HG03135 (cell line): ENCODE measurements at regions not wholly inside any gene's neighbourhood (a gene's known extent, or its start where the extent isn't known, plus 50 kb on each side); places are given as distances from the start of the nearest gene placed in this dataset.

Experiments
- ATAC-seq: cut with Tn5 transposase; IDR thresholded peaks from one replicate; pipeline ENCODE4 v1.9.1; 2021; ENCODE audit warnings: mild to moderate bottlenecking, moderate library complexity; ENCODE audit not compliant: unreplicated experiment

GRCh38 chr16:52056259-52056658 is 490.7 kb downstream of the TOX3 start:
- no peak for ATAC-seq

GRCh38 chr16:52055381-52055780 is 491.6 kb downstream of the TOX3 start:
- ATAC-seq = no peak

DNA sequence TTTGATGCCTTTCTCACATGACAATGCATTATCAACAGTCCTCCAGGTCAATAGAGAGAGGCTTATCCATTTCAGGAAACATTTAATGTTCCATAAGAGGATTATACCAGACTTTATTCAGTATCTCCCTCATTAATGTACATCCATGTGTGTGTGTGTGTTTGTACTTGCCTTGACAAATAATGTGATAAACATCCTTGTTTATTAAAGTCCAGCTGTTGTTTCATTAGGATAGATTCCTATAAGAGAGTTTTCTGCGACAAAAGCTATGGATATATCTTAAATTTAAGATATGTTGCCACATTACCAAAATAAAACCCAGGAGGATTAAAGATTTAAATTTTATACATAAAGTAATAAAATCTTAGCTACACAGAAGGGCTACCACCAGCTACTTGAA is 492.6 kb downstream of the TOX3 start:
- ATAC-seq = no peak

DNA sequence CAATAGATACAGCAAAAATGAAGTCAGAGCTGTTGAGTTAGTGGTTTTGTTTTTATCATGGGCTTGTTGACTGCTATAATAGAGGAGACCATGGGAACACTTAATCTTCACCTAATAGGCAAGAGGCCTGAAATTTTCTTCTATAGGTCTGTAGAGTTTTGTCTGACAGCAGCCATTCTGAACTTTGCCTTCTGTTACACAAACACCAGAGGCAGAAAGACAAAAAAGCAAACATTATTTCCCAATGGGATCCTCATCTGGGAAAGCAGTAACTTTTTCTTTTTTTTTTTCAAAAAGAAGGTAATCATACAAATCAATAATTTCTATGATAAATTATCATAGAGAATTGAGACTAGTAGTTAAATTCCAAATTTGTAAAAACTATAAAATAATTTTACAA is 494.1 kb downstream of the TOX3 start:
- ATAC-seq = no peak

DNA sequence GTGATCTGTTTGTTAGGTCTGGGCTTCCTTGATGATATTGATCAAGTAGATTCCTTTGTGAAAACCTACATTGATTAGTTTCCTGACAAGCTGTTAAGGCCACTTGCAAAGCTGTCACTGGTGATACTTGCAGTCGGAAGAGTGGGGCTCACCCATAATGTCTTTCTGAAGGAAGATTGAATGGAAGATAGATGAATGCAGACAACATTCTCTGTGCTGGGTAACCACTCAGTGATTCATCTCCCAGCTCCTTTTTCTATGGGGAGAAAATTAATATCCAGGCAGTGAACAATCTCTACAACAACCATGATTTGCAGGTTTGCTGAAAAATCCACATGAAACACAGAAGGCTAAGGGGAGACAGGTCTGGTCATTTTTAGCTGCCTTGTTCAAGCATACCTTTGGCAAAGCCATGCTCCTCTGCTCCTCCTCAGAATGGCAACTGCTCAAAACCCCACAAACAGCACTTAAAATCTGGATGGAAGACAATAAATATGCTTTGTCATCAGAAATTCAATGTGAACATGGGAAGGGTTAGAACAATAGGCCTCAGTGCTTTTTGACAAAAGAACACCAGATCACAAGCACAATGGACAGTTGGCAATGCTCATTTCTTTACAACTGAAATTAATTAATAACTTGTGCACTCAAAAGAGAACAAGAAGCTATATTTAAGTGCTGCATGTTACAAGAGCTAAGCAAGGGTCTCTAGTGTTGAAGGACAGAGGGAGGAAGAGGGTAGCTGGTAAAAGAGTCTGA is 495.4 kb downstream of the TOX3 start:
- ATAC-seq = no peak

DNA sequence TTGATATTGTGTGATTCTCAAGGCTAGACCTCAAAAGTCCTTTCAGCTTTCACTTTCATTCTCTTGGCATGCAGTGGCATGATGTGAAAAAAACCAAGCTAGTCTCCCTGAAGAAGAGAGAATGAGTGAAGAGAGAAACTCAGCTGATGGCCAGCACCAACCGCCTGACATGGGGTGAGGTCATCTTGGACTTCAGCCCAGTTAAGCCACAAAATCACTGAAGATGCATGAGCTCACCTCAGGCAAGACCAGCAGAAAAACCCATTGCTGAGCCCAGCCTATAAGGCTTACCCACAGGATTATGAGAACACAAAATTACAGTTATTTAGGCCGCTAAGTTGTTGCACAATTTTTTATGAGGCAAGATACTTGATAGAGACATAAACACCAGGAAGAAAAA is 496.5 kb downstream of the TOX3 start:
- no peak for ATAC-seq

- no peak for ATAC-seq
Observed at GRCh38 chr16:52035436-52035835, 511.5 kb downstream of the TOX3 start.

DNA sequence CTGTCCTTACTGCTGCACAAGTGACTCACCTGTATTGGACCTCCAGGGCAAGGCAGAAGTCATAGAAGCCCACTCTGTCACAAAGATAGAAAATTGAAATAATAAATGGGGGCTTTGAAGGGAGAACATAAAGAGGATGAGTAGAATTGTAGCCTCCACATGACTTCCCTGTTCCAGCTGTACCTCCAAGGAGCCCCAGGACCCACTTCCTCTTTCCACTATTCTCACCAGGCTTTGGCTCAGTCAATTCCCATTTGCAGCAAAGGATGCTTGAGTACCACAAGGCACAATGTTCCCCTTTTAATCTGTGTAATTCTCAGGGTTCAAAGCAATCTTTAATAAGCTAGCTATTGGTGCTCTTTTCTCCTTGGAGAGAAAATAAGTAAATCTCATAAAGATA is 512.1 kb downstream of the TOX3 start:
- no peak for ATAC-seq

GRCh38 chr16:52033992-52034391 is 513.0 kb downstream of the TOX3 start:
- no peak for ATAC-seq

DNA sequence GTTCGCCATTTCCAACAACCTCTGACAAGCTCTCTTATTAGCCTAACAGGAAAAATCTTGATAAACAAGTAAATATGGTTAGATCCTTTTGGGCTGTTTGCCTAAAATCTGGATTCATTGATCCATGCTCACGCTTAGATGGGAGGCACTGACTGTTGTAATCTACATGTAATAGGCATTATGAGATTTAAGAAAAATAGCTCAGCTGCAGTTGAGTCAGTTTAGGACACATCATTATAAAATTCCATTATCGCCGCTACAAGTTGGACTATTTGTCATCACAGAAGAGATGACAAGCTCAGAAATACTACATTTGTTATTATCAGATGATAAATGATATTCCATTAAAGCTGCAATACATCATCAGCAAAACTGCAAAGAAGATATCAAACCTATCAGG is 524.0 kb downstream of the TOX3 start:
- no peak for ATAC-seq

DNA sequence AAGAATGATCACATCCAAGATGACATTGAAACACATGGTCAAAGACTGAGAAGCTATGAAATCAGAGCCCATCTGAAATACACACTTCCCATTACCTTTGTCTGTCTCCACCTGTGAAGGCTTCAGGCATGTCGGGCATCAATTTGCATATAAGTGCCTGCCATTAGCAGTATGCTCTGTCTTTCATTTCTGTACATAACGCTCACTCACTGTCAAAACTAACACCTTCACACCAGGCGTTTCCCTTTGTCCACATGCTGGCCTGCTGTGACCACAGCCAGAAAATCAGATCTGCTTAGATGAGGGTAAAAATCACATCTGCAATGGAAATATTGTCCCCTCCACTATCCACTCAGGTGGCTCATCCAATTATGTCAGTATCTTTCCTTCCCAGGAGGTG is 524.8 kb downstream of the TOX3 start:
- ATAC-seq = no peak

DNA sequence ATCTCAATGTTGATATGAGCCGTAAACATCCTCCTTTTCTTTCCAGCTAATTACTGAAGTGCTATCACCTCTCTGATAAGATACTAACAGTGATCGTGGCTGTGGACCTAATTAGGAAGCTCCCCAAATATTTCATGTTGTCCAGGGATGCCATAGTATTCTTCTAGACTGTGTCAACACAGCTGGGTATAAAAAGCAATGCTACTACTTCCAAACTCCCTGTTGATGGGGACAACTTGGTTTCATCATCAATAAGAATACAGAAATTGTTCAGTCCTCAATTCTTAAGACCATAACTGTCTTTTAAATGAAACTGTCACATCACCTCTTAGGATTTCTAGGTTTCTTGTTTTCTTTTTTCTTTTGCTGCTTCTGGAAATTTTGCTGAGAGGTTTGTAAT is 530.6 kb downstream of the TOX3 start:
- ATAC-seq = no peak

DNA sequence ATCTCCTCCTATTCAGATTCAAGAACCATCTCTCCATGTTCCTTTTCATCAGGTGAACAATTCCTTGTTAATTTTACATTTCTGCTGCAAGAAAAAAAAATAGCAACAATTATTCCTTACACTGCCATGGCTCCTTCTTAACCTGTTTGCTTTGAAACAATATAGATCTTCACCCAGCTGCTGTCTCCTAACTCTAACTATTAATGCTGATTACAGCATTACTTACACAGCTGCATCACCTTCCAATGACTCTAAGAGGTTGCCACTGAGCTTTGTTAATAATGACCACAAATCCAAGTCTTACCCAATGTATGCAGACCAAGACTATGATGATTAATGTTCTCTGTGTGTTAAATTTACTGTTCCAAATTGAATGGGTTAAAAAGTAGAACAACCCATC is 541.4 kb downstream of the TOX3 start:
- ATAC-seq = no peak

- no peak for ATAC-seq
Observed at GRCh38 chr16:52004343-52004742, 542.6 kb downstream of the TOX3 start.

DNA sequence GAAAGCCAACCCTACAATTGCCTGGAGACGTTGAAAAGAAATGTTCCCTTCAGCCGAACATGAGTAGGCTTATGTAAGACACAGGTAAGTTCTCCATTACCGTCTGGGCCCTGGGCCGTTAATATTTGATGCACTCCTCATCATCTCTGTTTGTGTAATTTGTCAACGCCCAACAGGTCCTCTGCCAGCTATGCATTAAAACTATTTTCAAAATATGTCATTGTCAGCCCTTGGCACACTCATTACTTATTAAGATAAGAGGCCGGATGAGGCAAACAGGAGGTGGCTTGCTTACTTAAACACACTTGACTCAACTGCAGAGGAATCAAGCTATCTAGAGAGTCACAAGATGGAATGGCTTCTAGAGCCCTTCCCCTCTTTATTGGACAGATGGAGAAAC is 544.9 kb downstream of the TOX3 start:
- ATAC-seq = no peak

- no peak for ATAC-seq
Observed at GRCh38 chr16:51996516-51996915, 550.4 kb downstream of the TOX3 start.

DNA sequence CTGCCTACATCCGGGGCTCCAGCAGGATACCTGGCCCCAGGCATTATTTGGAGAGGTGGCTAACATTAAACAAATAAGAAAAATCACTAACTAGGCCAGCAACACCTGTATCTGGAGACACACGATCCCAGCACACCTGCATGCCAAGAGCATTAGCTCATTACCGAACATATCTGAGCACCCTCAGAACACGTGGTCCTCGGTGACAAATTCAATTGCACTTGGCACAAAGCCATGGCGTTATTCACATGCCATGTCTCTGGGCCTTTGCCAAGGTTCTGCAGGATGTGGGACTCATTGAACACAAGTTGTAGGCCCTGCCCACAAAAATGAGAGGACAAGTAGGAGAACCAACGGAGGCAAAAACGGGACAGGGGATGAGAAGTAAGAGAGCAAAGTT is 552.3 kb downstream of the TOX3 start:
- ATAC-seq = no peak

DNA sequence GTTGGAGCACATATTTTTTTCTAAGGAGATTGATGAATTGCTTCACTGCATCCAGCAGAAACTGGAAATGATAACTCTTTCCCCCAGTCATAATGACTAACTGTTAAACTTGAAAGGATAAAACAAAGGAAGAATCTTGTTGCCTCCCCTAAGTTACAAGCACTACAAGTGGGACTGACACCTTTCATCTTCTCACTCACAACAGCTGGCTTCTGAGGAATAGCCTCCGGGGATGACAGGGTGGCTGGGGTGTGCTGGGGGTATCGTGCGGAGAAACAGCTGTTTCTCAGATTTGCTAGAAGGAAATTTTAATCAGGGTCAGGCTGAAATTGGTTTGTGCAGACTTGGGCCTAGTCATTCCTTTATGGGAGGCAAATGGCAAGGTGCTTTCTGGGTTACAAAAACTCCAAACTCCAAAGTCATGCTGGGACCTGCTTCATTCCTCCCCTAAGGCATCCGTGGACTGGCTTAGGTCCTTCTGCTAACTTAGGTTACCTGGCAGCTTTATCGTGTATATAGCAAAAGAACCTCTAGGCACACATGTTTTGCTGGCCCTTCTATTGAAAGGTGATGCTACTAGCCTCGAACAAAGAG is 557.2 kb downstream of the TOX3 start:
- no peak for ATAC-seq

GRCh38 chr16:51988977-51989376 is 558.0 kb downstream of the TOX3 start:
- no peak for ATAC-seq

DNA sequence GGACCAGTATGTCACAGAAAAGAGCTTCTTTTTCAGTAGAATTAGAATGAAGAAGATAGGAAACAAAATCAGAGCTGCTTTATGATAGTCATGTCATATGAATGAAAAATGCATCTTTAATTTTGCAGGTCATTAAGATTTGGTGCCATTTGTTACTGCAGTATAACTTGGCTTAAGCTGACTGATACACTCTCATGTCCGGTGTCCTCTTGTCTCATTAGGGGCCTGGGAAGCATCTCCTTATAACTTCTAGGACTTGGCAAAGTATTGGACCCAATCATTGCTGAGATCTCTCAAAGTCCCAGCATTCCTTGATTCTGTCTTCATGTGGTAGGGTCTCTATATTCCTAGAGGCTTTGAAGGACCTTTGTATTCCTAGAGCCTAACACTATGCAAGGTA is 559.4 kb downstream of the TOX3 start:
- ATAC-seq = no peak

GRCh38 chr16:51986717-51987116 is 560.2 kb downstream of the TOX3 start:
- no peak for ATAC-seq

DNA sequence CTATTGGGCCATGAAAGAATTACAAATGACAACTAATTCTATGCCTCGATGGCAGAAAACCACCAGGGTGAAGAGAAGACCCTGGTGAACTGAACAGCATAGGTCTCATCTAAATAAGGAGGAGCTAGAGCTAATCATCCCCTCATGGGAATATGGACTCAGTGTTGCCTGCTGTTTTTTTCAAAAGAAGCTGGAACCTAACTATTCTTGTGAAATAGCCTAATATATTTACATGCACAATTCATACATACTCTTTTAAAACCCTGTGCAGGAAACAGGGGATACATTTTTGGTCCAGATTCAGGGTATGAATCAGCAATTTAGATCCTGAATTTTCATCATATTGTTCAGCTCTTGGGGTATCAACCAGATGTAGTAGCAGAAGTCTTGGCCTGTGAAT is 560.6 kb downstream of the TOX3 start:
- ATAC-seq = no peak

GRCh38 chr16:51985126-51985525 is 561.8 kb downstream of the TOX3 start:
- no peak for ATAC-seq
